ENCODE measurements at regions not wholly inside any gene's neighbourhood (a gene's known extent, or its start where the extent isn't known, plus 50 kb on each side); places are given as distances from the start of the nearest gene placed in this dataset.

DNA sequence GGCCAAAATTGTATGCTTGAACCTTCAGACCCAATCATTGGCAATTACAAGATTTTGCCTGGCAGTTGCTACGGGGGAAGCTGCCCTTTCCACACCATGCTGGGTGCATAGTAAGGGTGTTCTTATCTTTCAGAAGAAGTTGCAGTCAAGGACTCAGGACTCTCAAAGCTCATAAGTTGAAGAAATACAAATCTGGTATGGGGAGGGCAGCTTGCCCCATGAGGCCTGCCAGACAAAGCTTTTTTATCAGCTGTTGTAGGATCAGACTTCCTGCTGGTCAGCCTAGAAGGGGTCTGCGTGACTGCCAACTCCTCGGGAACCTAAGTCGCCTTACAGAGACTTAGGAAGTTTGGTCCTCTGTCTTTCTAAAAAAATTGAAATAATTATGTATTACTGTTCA is 174.9 kb upstream of the TECRL start:
- TF ChIP-seq CTCF (IDR thresholded peaks at IDR 0.05) (no peak), POLR2A (IDR thresholded peaks at IDR 0.05) (no peak)

Data from uterus (tissue), 2 donors.